Lung (tissue), 11 donors: ENCODE measurements at regions not wholly inside any gene's neighbourhood (a gene's known extent, or its start where the extent isn't known, plus 50 kb on each side); places are given as distances from the start of the nearest gene placed in this dataset.
A peak's percentile ranks its signal among the peaks of the same experiment; 100 is the strongest.

Source experiments
- ATAC-seq: fragments of 200-7000 bp; cut with Tn5 transposase; one replicate; pipeline ENCODE4 v1.9.1; 2020; ENCODE audit warnings: moderate number of reproducible peaks; ENCODE audit not compliant: insufficient read depth, low FRiP score
- DNase-seq, 3 donors: peaks; one replicate each; pipeline ENCODE4 v3.0.0-alpha.2; 2013 to 2017
- H3K27ac ChIP-seq, 2 donors: one replicate each; pipeline ENCODE4 v1.5.1; 2013; ENCODE audit warnings: mild to moderate bottlenecking in 2 of 2, moderate library complexity in 2 of 2, control low read depth in 1 of 2, inconsistent platforms in 1 of 2, low read depth in 1 of 2, low read length in 1 of 2
- H3K27me3 ChIP-seq, 3 donors: one replicate each; pipeline ENCODE4 v1.5.1; 2013; ENCODE audit warnings: low read length in 2 of 3; ENCODE audit not compliant: control insufficient read depth in 3 of 3, insufficient read depth in 3 of 3
- H3K36me3 ChIP-seq, 4 donors: one replicate each; pipeline ENCODE4 v1.5.1; 2013; ENCODE audit warnings: low read length in 4 of 4, mild to moderate bottlenecking in 1 of 4, moderate library complexity in 1 of 4; ENCODE audit not compliant: control insufficient read depth in 4 of 4, insufficient read depth in 4 of 4
- H3K4me1 ChIP-seq, 5 donors: one replicate each; pipeline ENCODE4 v1.5.1; 2013; ENCODE audit warnings: low read length in 5 of 5, mild to moderate bottlenecking in 2 of 5, moderate library complexity in 1 of 5; ENCODE audit not compliant: control insufficient read depth in 5 of 5, insufficient read depth in 5 of 5
- H3K4me3 ChIP-seq: one replicate; pipeline ENCODE4 v1.5.1; 2013; ENCODE audit warnings: mild to moderate bottlenecking, control low read depth, moderate library complexity
- H3K9ac ChIP-seq, 2 donors: one replicate each; pipeline ENCODE4 v1.5.1; 2013; ENCODE audit warnings: low read length in 2 of 2, control low read depth in 1 of 2; ENCODE audit not compliant: insufficient read depth in 1 of 2
- H3K9me3 ChIP-seq, 4 donors: one replicate each; pipeline ENCODE4 v1.5.1; 2013; ENCODE audit warnings: low read length in 3 of 4, mild to moderate bottlenecking in 1 of 4, moderate library complexity in 1 of 4; ENCODE audit not compliant: control insufficient read depth in 4 of 4, insufficient read depth in 3 of 4
- WGBS, 2 donors: extraction: QIAGEN DNeasy Blood & Tissue Kit; methylation state at CpG; one replicate each; pipeline ENCODE4 v1.1.7; 2013; 5-methylcytosine and 5-hydroxymethylcytosine counted together
- TF ChIP-seq, protein P1 (sequence below): IDR thresholded peaks from 2 replicates; pipeline ENCODE4 v1.5.1; 2012; ENCODE audit warnings: mild to moderate bottlenecking; ENCODE audit errors: control extremely low read depth, extremely low read depth
- donor health status: control.
- donor health status: control.
- donor health status: Bipolar disorder and iron deficiency.
- donor health status: healthy.
- donor health status: DM: yes; HTN: yes; CAD: no.

DNA sequence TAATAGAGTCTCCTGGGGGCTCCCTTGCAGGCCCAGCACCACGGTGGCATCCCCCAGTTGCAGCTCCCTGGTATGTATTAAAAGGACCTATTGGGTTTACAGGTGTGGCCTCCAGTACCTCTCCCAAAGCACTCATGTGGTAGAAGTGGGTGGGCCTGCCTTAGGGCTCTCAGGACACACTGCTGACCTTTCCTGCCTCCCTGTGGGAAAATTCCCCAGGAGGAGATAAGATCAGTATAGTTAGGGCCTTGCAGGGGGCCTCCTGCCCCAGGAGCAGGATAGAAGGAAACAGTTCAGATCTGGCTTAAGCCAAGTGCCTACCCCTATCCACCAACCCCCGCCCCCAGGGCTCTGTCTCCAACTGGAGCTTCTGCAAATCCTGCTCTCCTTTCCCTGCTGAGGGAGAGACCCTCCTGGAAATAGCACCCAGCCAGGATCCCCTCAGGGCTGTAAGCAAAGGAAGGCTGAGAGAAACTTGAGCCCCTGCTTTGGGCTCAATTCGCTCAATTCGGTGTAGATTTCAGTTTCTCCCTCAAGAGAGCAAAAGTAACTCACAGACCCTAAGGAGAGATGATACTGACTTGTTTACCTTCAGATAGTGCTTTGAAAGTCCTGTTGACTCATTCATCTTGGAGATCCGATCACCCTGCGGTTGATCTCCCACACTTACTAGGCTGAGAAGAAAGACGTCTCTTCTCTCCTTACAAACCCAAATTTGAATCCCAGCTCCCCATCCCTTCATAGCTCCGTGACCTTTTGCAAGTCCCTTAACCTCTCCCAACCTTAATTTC is 130.6 kb downstream of the WDR11 start:
- Histone ChIP-seq H3K9me3 (peaks cover 0 to 2% (median 0%) of the 10 kb centered on the region in 4 donors), H3K4me1 (peaks cover 0 to 29% (median 11%) of the 10 kb centered on the region in 5 donors), H3K27ac (peak overlapping the region in 1 of 2 donors; percentile 9), H3K4me3 (no peak overlapping the region), H3K27me3 (peaks cover 0 to 9% (median 4%) of the 10 kb centered on the region in 3 donors), H3K9ac (no peak overlapping the region), H3K36me3 (no peaks in the 10 kb centered on the region)
- no peak for ATAC-seq
- 66 to 72% methylated on average over 8 of the region's 8 CpGs for WGBS, 2 donors
- no peak for DNase-seq
- TF ChIP-seq, protein P1, sequence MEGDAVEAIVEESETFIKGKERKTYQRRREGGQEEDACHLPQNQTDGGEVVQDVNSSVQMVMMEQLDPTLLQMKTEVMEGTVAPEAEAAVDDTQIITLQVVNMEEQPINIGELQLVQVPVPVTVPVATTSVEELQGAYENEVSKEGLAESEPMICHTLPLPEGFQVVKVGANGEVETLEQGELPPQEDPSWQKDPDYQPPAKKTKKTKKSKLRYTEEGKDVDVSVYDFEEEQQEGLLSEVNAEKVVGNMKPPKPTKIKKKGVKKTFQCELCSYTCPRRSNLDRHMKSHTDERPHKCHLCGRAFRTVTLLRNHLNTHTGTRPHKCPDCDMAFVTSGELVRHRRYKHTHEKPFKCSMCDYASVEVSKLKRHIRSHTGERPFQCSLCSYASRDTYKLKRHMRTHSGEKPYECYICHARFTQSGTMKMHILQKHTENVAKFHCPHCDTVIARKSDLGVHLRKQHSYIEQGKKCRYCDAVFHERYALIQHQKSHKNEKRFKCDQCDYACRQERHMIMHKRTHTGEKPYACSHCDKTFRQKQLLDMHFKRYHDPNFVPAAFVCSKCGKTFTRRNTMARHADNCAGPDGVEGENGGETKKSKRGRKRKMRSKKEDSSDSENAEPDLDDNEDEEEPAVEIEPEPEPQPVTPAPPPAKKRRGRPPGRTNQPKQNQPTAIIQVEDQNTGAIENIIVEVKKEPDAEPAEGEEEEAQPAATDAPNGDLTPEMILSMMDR: no peak

DNA sequence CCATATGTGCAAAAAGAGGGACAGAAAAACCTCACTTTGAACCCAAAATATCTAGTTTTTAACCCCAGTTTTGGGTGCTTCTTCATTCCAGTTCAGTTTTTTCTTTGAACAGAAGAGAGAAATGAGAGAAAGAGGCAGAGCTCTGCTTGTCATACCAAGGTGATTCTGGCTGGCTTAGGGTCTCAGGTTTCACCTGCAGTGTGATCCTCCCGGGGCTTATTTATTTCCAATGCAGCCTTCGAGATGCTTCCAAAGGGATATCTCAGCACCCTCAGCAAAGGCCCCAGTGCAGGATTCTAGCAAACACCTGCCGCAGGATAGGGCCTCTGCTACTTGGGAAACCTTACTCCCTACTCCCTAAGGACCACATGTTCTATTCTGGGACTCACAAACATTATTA is 131.3 kb downstream of the WDR11 start:
- ATAC-seq (no peak), DNase-seq (no peak)
- peaks cover 0 to 2% (median 0%) of the 10 kb centered on the region in 4 donors for H3K9me3 ChIP-seq
- H3K4me3 ChIP-seq: no peak overlapping the region
- H3K9ac ChIP-seq: no peak overlapping the region
- H3K27me3 ChIP-seq: peaks cover 0 to 9% (median 4%) of the 10 kb centered on the region in 3 donors
- peaks cover 0 to 28% (median 8%) of the 10 kb centered on the region in 5 donors for H3K4me1 ChIP-seq
- H3K36me3 ChIP-seq: no peaks in the 10 kb centered on the region
- 56 to 62% methylated on average over 3 of the region's 3 CpGs for WGBS, 2 donors
- TF ChIP-seq, protein P1: no peak
- no peak overlapping the region for H3K27ac ChIP-seq

DNA sequence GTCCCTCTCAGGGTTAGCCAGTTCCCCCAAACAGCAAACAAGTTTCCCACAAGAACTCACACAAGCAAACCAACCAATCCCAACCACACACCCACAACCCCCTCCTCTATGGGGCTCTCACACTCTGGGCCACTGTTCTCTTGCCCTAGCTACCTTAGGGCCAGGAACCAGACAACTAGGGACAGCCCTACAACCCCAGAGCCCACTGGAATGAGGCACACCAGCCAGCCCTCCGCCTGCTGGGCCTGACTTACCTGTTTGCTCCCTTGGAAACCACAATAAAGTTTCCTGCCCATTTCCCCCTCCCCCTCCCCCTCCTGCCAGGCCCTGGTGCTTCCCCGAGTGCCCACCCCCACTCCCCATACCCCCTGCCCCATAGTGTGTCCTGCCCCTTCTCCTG is 132.6 kb downstream of the WDR11 start:
- WGBS, 2 donors: 71 to 75% methylated on average over 2 of the region's 2 CpGs
- no peak for DNase-seq
- peaks cover 0 to 8% (median 4%) of the 10 kb centered on the region in 3 donors for H3K27me3 ChIP-seq
- peaks cover 0 to 4% (median under 1%) of the 10 kb centered on the region in 4 donors for H3K9me3 ChIP-seq
- no peak overlapping the region for H3K9ac ChIP-seq
- TF ChIP-seq, protein P1: no peak
- H3K27ac ChIP-seq: no peak overlapping the region
- ATAC-seq: no peak
- no peaks in the 10 kb centered on the region for H3K36me3 ChIP-seq
- H3K4me3 ChIP-seq: no peak overlapping the region
- H3K4me1 ChIP-seq: peaks cover 0 to 19% (median 5%) of the 10 kb centered on the region in 5 donors
